IMR-90 (cell line): ENCODE measurements at regions not wholly inside any gene's neighbourhood (a gene's known extent, or its start where the extent isn't known, plus 50 kb on each side); places are given as distances from the start of the nearest gene placed in this dataset.

ENCODE experiments used
- ATAC-seq: fragments of 200-7000 bp; cut with Tn5 transposase; 2 replicates; pipeline ENCODE4 v1.9.1; 2020; ENCODE audit warnings: low read depth, mild to moderate bottlenecking, moderate library complexity
- BruUV-seq: library from RNA; stranded (reverse); fragments of 400-500 nt; replicated peaks from 2 replicates; lab custom pipeline; 2021; lab: Mats Ljungman, UMichigan
- CTCF ChIA-PET: fragments of 300-600 bp; formaldehyde crosslinking; extraction: SDS; loops from one replicate; lab custom pipeline; 2021; ENCODE audit warnings: antibody characterized with exemption; lab: Yijun Ruan, JAX
- POLR2A ChIA-PET: fragments of 300-600 bp; sonication (Branson Sonifier 250); formaldehyde crosslinking; loops from one replicate; lab custom pipeline; 2022; ENCODE audit warnings: antibody characterized with exemption; ENCODE audit not compliant: unreplicated experiment; lab: Charles Lee
- DNase-seq: peaks from one replicate; pipeline ENCODE4 v3.0.0; 2013
- H2AFZ ChIP-seq: replicated peaks from 2 replicates; pipeline ENCODE3; 2013; ENCODE audit warnings: low read length, mild to moderate bottlenecking; ENCODE audit not compliant: poor library complexity
- H2AK5ac ChIP-seq: 2 replicates; pipeline ENCODE4 v1.6.1; 2013; ENCODE audit warnings: low read depth, low read length, inconsistent platforms
- H2AK9ac ChIP-seq: replicated peaks from 2 replicates; pipeline ENCODE3; 2013; ENCODE audit warnings: mild to moderate bottlenecking, low read depth, low read length, moderate library complexity; ENCODE audit not compliant: poor library complexity
- H2BK120ac ChIP-seq: 2 replicates; pipeline ENCODE4 v1.6.1; 2013; ENCODE audit warnings: low read depth, low read length, inconsistent platforms
- H2BK15ac ChIP-seq: 3 replicates; pipeline ENCODE4 v1.6.1; 2013; ENCODE audit warnings: low read depth, low read length, inconsistent platforms
- H2BK20ac ChIP-seq: 2 replicates; pipeline ENCODE4 v1.6.1; 2013; ENCODE audit warnings: low read depth, mild to moderate bottlenecking, inconsistent platforms, low read length, moderate library complexity
- H2BK5ac ChIP-seq: 2 replicates; pipeline ENCODE4 v1.6.1; 2013; ENCODE audit warnings: mild to moderate bottlenecking, low read depth, low read length, inconsistent platforms; ENCODE audit not compliant: poor library complexity, severe bottlenecking
- H3K14ac ChIP-seq: replicated peaks from 2 replicates; pipeline ENCODE4 v1.6.1; 2013; ENCODE audit warnings: low read depth, low read length, inconsistent platforms
- H3K18ac ChIP-seq: 2 replicates; pipeline ENCODE4 v1.6.1; 2013; ENCODE audit warnings: low read depth, low read length, control low read depth
- H3K23ac ChIP-seq: 2 replicates; pipeline ENCODE4 v1.6.1; 2013; ENCODE audit warnings: low read depth, low read length, inconsistent platforms
- H3K27ac ChIP-seq: 2 replicates; pipeline ENCODE4 v1.5.1; 2013; ENCODE audit warnings: mild to moderate bottlenecking, control low read depth, low read length; ENCODE audit not compliant: insufficient read depth
- H3K27me3 ChIP-seq: 2 replicates; pipeline ENCODE4 v1.6.1; 2013; ENCODE audit warnings: low read length; ENCODE audit not compliant: control insufficient read depth, insufficient read depth
- H3K36me3 ChIP-seq: 2 replicates; pipeline ENCODE4 v1.6.1; 2013; ENCODE audit warnings: low read length, mixed read lengths; ENCODE audit not compliant: control insufficient read depth, insufficient read depth
- H3K4ac ChIP-seq: 2 replicates; pipeline ENCODE4 v1.6.1; 2013; ENCODE audit warnings: low read depth, low read length, inconsistent platforms
- H3K4me1 ChIP-seq: 2 replicates; pipeline ENCODE4 v1.6.1; 2013; ENCODE audit warnings: low read length, mixed read lengths; ENCODE audit not compliant: control insufficient read depth, insufficient read depth
- H3K4me2 ChIP-seq: 2 replicates; pipeline ENCODE4 v1.6.1; 2013; ENCODE audit warnings: low read depth, mild to moderate bottlenecking, control low read depth, low read length, moderate library complexity
- H3K4me3 ChIP-seq: 2 replicates; pipeline ENCODE4 v1.5.1; 2013; ENCODE audit warnings: low read depth, mild to moderate bottlenecking, control low read depth, low read length, moderate library complexity; ENCODE audit not compliant: insufficient read depth
- H3K56ac ChIP-seq: 2 replicates; pipeline ENCODE4 v1.6.1; 2013; ENCODE audit warnings: low read length, inconsistent platforms; ENCODE audit not compliant: insufficient read depth; ENCODE audit errors: extremely low read depth
- H3K79me1 ChIP-seq, 2 experiments: 2 replicates each; pipeline ENCODE4 v1.6.1; 2013; ENCODE audit warnings: low read length in 2 of 2, inconsistent platforms in 1 of 2, low read depth in 1 of 2
- H3K9ac ChIP-seq: 2 replicates; pipeline ENCODE4 v1.6.1; 2013; ENCODE audit warnings: low read depth, low read length, control low read depth
- H3K9me1 ChIP-seq: 2 replicates; pipeline ENCODE4 v1.6.1; 2013; ENCODE audit warnings: low read length, inconsistent platforms; ENCODE audit not compliant: insufficient read depth
- H3K9me3 ChIP-seq: 2 replicates; pipeline ENCODE4 v1.6.1; 2013; ENCODE audit warnings: low read length; ENCODE audit not compliant: control insufficient read depth, insufficient read depth
- H4K20me1 ChIP-seq: 2 replicates; pipeline ENCODE4 v1.6.1; 2013; ENCODE audit warnings: low read length, inconsistent platforms; ENCODE audit not compliant: insufficient read depth
- H4K5ac ChIP-seq: 2 replicates; pipeline ENCODE4 v1.6.1; 2013; ENCODE audit warnings: mild to moderate bottlenecking, low read depth, low read length, control low read depth
- H4K8ac ChIP-seq, 2 experiments: 2 replicates each; pipeline ENCODE4 v1.6.1; 2013; ENCODE audit warnings: low read depth in 2 of 2, low read length in 2 of 2, control low read depth in 1 of 2, inconsistent platforms in 1 of 2
- H4K91ac ChIP-seq: 2 replicates; pipeline ENCODE4 v1.6.1; 2013; ENCODE audit warnings: low read depth, low read length, inconsistent platforms; ENCODE audit not compliant: insufficient read depth
- CEBPB ChIP-seq: IDR thresholded peaks from 2 replicates; pipeline ENCODE4 v1.6.1; 2012; ENCODE audit warnings: low read depth, low read length, improper control_type of control experiment
- CHD1 ChIP-seq: IDR thresholded peaks from 2 replicates; pipeline ENCODE4 v1.6.1; 2012; ENCODE audit warnings: low read depth, low read length, improper control_type of control experiment
- ELK1 ChIP-seq: fragments of 150-350 bp; IDR thresholded peaks from 2 replicates; pipeline ENCODE4 v1.6.1; 2016; ENCODE audit warnings: low read depth, mild to moderate bottlenecking, low read length, moderate library complexity, borderline replicate concordance
- MAFK ChIP-seq: IDR thresholded peaks from 2 replicates; pipeline ENCODE4 v1.6.1; 2012; ENCODE audit warnings: low read depth, low read length, improper control_type of control experiment
- MAZ ChIP-seq: IDR thresholded peaks from 2 replicates; pipeline ENCODE4 v1.6.1; 2012; ENCODE audit warnings: low read depth, mild to moderate bottlenecking, low read length, improper control_type of control experiment, moderate library complexity, borderline replicate concordance
- MXI1 ChIP-seq: IDR thresholded peaks from 2 replicates; pipeline ENCODE4 v1.6.1; 2012; ENCODE audit warnings: low read depth, mild to moderate bottlenecking, low read length, moderate library complexity, borderline replicate concordance
- NFE2L2 ChIP-seq: fragments of 150-350 bp; IDR thresholded peaks from 2 replicates; pipeline ENCODE4 v1.6.1; 2016; ENCODE audit warnings: low read depth, mild to moderate bottlenecking, low read length
- RAD21 ChIP-seq: IDR thresholded peaks from 2 replicates; pipeline ENCODE4 v1.6.1; 2012; ENCODE audit warnings: low read length, improper control_type of control experiment
- RCOR1 ChIP-seq: IDR thresholded peaks from 2 replicates; pipeline ENCODE4 v1.6.1; 2012; ENCODE audit warnings: mild to moderate bottlenecking, low read length, improper control_type of control experiment; ENCODE audit not compliant: insufficient replicate concordance
- RFX5 ChIP-seq: IDR thresholded peaks from 2 replicates; pipeline ENCODE4 v1.8.0; 2012; ENCODE audit warnings: low read depth, mild to moderate bottlenecking, low read length, moderate library complexity
- SMC3 ChIP-seq: fragments of 150-350 bp; IDR thresholded peaks from 2 replicates; pipeline ENCODE4 v1.6.1; 2016; ENCODE audit warnings: low read depth, mild to moderate bottlenecking, antibody characterized with exemption, low read length, moderate library complexity
- WGBS, 2 experiments: methylation state at CpG; one replicate each; pipeline versions ENCODE4 v1.1.5 to v1.1.7; 2013; ENCODE audit warnings: missing lambda C conversion rate in 2 of 2; ENCODE audit not compliant: insufficient read length in 1 of 2; ENCODE audit errors: extremely low coverage in 2 of 2; 5-methylcytosine and 5-hydroxymethylcytosine counted together
- dilution Hi-C: fragments of 300-500 bp; cut with HindIII; formaldehyde crosslinking; loops from one replicate; pipeline ENCODE4 v1.14.3; 2018; ENCODE audit warnings: low sequenced_read_pairs; ENCODE audit not compliant: unreplicated experiment
- in situ Hi-C: fragments of 300-500 bp; cut with MboI; formaldehyde crosslinking; loops from 3 replicates; pipeline ENCODE4 v1.14.3; 2019; ENCODE audit warnings: low sequenced_read_pairs, inconsistent platforms, mixed read lengths
- intact Hi-C: fragments of 100-400 bp; cut with micrococcal nuclease; formaldehyde crosslinking; loops from 2 replicates; pipeline ENCODE4 v1.10.0; 2022

GRCh38 chr20:43352996-43353395, 104.7 kb upstream of the SRSF6 start:
- no peaks in the 10 kb centered on the region for H3K4me1 ChIP-seq
- H3K9me3 ChIP-seq: peaks cover 4% of the 10 kb centered on the region; the same call in 1 of the 2 replicates
- no peak overlapping the region for H3K18ac ChIP-seq
- H3K23ac ChIP-seq: no peak overlapping the region
- no peak overlapping the region for H4K5ac ChIP-seq
- no peak overlapping the region for H3K9ac ChIP-seq
- H3K4me3 ChIP-seq: no peak overlapping the region
- no peak for TF ChIP-seq CHD1
- no peak for TF ChIP-seq NFE2L2
- no peak for TF ChIP-seq MAZ
- no peak for TF ChIP-seq ELK1
- TF ChIP-seq SMC3: no peak
- TF ChIP-seq RFX5: no peak
- TF ChIP-seq RAD21: no peak
- TF ChIP-seq CEBPB: no peak
- TF ChIP-seq RCOR1: no peak
- no peak for TF ChIP-seq MXI1
- TF ChIP-seq MAFK: no peak
- no peak overlapping the region for H2AK5ac ChIP-seq
- 73% methylated on average over 5 of the region's 8 CpGs; no CpG with 5 or more reads in 1 of the 2 experiments for WGBS, 2 experiments
- ChIA-PET POLR2A (no interaction called here), CTCF (no interaction called here)
- no peaks in the 10 kb centered on the region for H4K20me1 ChIP-seq
- no peaks in the 10 kb centered on the region for H3K79me1 ChIP-seq
- H3K56ac ChIP-seq: no peak overlapping the region
- BruUV-seq: no TSS peak
- H2AFZ ChIP-seq: no peak overlapping the region
- no peaks in the 10 kb centered on the region for H3K36me3 ChIP-seq
- no peak for ATAC-seq
- H2BK5ac ChIP-seq: no peak overlapping the region
- no peak overlapping the region for H2AK9ac ChIP-seq
- dilution Hi-C loops: no loop called here
- no peak overlapping the region for H4K91ac ChIP-seq
- no peak overlapping the region for H2BK120ac ChIP-seq
- H3K4me2 ChIP-seq: no peak overlapping the region
- no peak for DNase-seq
- H3K4ac ChIP-seq: no peak overlapping the region
- intact Hi-C loops: no loop called here
- in situ Hi-C loops: no loop called here
- no peak overlapping the region for H4K8ac ChIP-seq
- no peak overlapping the region for H2BK15ac ChIP-seq
- H2BK20ac ChIP-seq: no peak overlapping the region
- H3K27me3 ChIP-seq: no peaks in the 10 kb centered on the region
- no peak overlapping the region for H3K14ac ChIP-seq
- no peaks in the 10 kb centered on the region for H3K9me1 ChIP-seq
- no peak overlapping the region for H3K27ac ChIP-seq
